DND-41 (cell line): ENCODE measurements at regions not wholly inside any gene's neighbourhood (a gene's known extent, or its start where the extent isn't known, plus 50 kb on each side); places are given as distances from the start of the nearest gene placed in this dataset.

Source experiments
- ATAC-seq: fragments of 200-7000 bp; cut with Tn5 transposase; 3 replicates; pipeline ENCODE4 v1.9.1; 2021; ENCODE audit warnings: low read depth; ENCODE audit not compliant: insufficient read depth
- DNase-seq: peaks from one replicate; pipeline ENCODE4 v3.0.0-alpha.2; 2020
- H2AFZ ChIP-seq: 2 replicates; pipeline ENCODE4 v1.6.0; 2012; ENCODE audit warnings: low read depth, low read length
- H3K27ac ChIP-seq: 2 replicates; pipeline ENCODE4 v1.5.1; 2012; ENCODE audit warnings: low read length, inconsistent platforms
- H3K27me3 ChIP-seq: fragments of 200-600 bp; sonication (generic); 2 replicates; pipeline ENCODE4 v1.6.0; 2012; ENCODE audit warnings: low read length, mild to moderate bottlenecking, inconsistent platforms; ENCODE audit not compliant: insufficient read depth, poor library complexity
- H3K36me3 ChIP-seq: 2 replicates; pipeline ENCODE4 v1.5.1; 2012; ENCODE audit warnings: low read length, inconsistent platforms; ENCODE audit not compliant: insufficient read depth
- H3K4me1 ChIP-seq: 2 replicates; pipeline ENCODE4 v1.5.1; 2012; ENCODE audit warnings: mild to moderate bottlenecking, low read length; ENCODE audit not compliant: insufficient read depth
- H3K4me2 ChIP-seq: 2 replicates; pipeline ENCODE4 v1.6.0; 2012; ENCODE audit warnings: mild to moderate bottlenecking, moderate library complexity, low read length, inconsistent platforms; ENCODE audit not compliant: insufficient read depth
- H3K4me3 ChIP-seq, 2 experiments: fragments of 200-600 bp in 1 of 2; shearing (Covaris generic) in 1 of 2; 2 replicates each; pipeline ENCODE4 v1.5.1; 2012 to 2016; ENCODE audit warnings: inconsistent platforms in 2 of 2, low read length in 2 of 2, mild to moderate bottlenecking in 2 of 2, low read depth in 1 of 2, moderate library complexity in 1 of 2
- H3K79me2 ChIP-seq: 2 replicates; pipeline ENCODE4 v1.6.0; 2012; ENCODE audit warnings: low read length, inconsistent platforms; ENCODE audit not compliant: insufficient read depth
- H3K9ac ChIP-seq: 2 replicates; pipeline ENCODE4 v1.6.0; 2012; ENCODE audit warnings: low read depth, mild to moderate bottlenecking, inconsistent platforms, low read length, moderate library complexity
- H3K9me3 ChIP-seq: 2 replicates; pipeline ENCODE4 v1.5.1; 2012; ENCODE audit warnings: low read length, moderate library complexity, mild to moderate bottlenecking, inconsistent platforms; ENCODE audit not compliant: insufficient read depth, severe bottlenecking
- H4K20me1 ChIP-seq: 2 replicates; pipeline ENCODE4 v1.6.0; 2012; ENCODE audit warnings: low read length; ENCODE audit not compliant: insufficient read depth
- CTCF ChIP-seq: IDR thresholded peaks from 2 replicates; pipeline ENCODE4 v1.5.1; 2012; ENCODE audit warnings: borderline replicate concordance, low read length, moderate library complexity, mild to moderate bottlenecking; ENCODE audit not compliant: poor library complexity, severe bottlenecking; ENCODE audit errors: extremely low read depth
- EZH2 ChIP-seq: IDR thresholded peaks from 3 replicates; pipeline ENCODE4 v1.6.1; 2012; ENCODE audit warnings: borderline replicate concordance, low read depth, mild to moderate bottlenecking, moderate library complexity, low read length, inconsistent platforms; ENCODE audit not compliant: severe bottlenecking

- DNase-seq (no peak), ATAC-seq (no peak)
- Histone ChIP-seq H4K20me1 (no peaks in the 10 kb centered on the region), H3K9ac (no peak overlapping the region), H3K36me3 (no peaks in the 10 kb centered on the region), H3K27ac (no peak overlapping the region), H2AFZ (no peak overlapping the region), H3K27me3 (no peaks in the 10 kb centered on the region), H3K4me2 (no peak overlapping the region), H3K4me1 (no peaks in the 10 kb centered on the region), H3K4me3 (no peak overlapping the region), H3K79me2 (no peaks in the 10 kb centered on the region), H3K9me3 (no peaks in the 10 kb centered on the region)
- TF ChIP-seq CTCF: no peak
- no peak for TF ChIP-seq EZH2
Measured at GRCh38 chr17:13088666-13089065, 70.8 kb upstream of the ELAC2 start.

- H3K36me3 ChIP-seq: no peaks in the 10 kb centered on the region
- H2AFZ ChIP-seq: no peak overlapping the region
- no peak for DNase-seq
Measured at GRCh38 chr17:13087802-13088201, 70.0 kb upstream of the ELAC2 start.

GRCh38 chr17:13086142-13086769 lies 68.4 kb upstream of the ELAC2 start:
- no peaks in the 10 kb centered on the region for H3K79me2 ChIP-seq
- no peak overlapping the region for H3K27ac ChIP-seq
- H3K36me3 ChIP-seq: no peaks in the 10 kb centered on the region
- H2AFZ ChIP-seq: no peak overlapping the region
- TF ChIP-seq CTCF (no peak), EZH2 (no peak)
- ATAC-seq (no peak), DNase-seq (no peak)
- H4K20me1 ChIP-seq: no peaks in the 10 kb centered on the region
- H3K9me3 ChIP-seq: no peaks in the 10 kb centered on the region
- no peak overlapping the region for H3K9ac ChIP-seq
- no peak overlapping the region for H3K4me2 ChIP-seq
- no peaks in the 10 kb centered on the region for H3K27me3 ChIP-seq
- no peaks in the 10 kb centered on the region for H3K4me1 ChIP-seq
- H3K4me3 ChIP-seq: no peak overlapping the region

More at GRCh38 chr17:13087802-13088201, 70.0 kb upstream of the ELAC2 start:
- H3K27ac ChIP-seq: no peak overlapping the region
- no peak for TF ChIP-seq EZH2
- TF ChIP-seq CTCF: no peak
- H3K79me2 ChIP-seq: no peaks in the 10 kb centered on the region
- H3K4me1 ChIP-seq: no peaks in the 10 kb centered on the region
- no peak overlapping the region for H3K4me3 ChIP-seq
- H4K20me1 ChIP-seq: no peaks in the 10 kb centered on the region
- ATAC-seq: no peak
- no peaks in the 10 kb centered on the region for H3K27me3 ChIP-seq
- H3K9ac ChIP-seq: no peak overlapping the region
- no peaks in the 10 kb centered on the region for H3K9me3 ChIP-seq
- no peak overlapping the region for H3K4me2 ChIP-seq

- Histone ChIP-seq H3K27me3 (no peaks in the 10 kb centered on the region), H3K9me3 (no peaks in the 10 kb centered on the region), H2AFZ (no peak overlapping the region), H3K79me2 (no peaks in the 10 kb centered on the region), H3K27ac (no peak overlapping the region), H3K4me2 (no peak overlapping the region), H3K4me1 (no peaks in the 10 kb centered on the region), H4K20me1 (no peaks in the 10 kb centered on the region), H3K4me3 (no peak overlapping the region), H3K9ac (no peak overlapping the region), H3K36me3 (no peaks in the 10 kb centered on the region)
- no peak for ATAC-seq
- TF ChIP-seq EZH2 (no peak), CTCF (no peak)
- DNase-seq: no peak
Measured at GRCh38 chr17:13085578-13085977, 67.8 kb upstream of the ELAC2 start.
